ENCODE measurements at regions not wholly inside any gene's neighbourhood (a gene's known extent, or its start where the extent isn't known, plus 50 kb on each side); places are given as distances from the start of the nearest gene placed in this dataset.

GRCh38 chr1:200354243-200354642 is 55.6 kb downstream of the ZNF281 start:
- DNase-seq (ENCODE audit: low read depth in 2 of 2, low spot score in 1 of 2): no peak

- DNase-seq (ENCODE audit: low read depth in 2 of 2, low spot score in 1 of 2): no peak
These were observed 56.6 kb downstream of the ZNF281 start for GRCh38 chr1:200353232-200353631.

- no peak for DNase-seq (ENCODE audit: low read depth in 2 of 2, low spot score in 1 of 2)
These were observed 57.8 kb downstream of the ZNF281 start for GRCh38 chr1:200351826-200352549.

- DNase-seq (ENCODE audit: low read depth in 2 of 2, low spot score in 1 of 2): no peak
These were observed 58.4 kb downstream of the ZNF281 start for GRCh38 chr1:200351425-200351824.

GRCh38 chr1:200346700-200347099 is 63.1 kb downstream of the ZNF281 start:
- no peak for DNase-seq (ENCODE audit: low read depth in 2 of 2, low spot score in 1 of 2)

GRCh38 chr1:200345520-200345919 is 64.3 kb downstream of the ZNF281 start:
- no peak for DNase-seq (ENCODE audit: low read depth in 2 of 2, low spot score in 1 of 2)

- no peak for DNase-seq (ENCODE audit: low read depth in 2 of 2, low spot score in 1 of 2)
These were observed 66.0 kb downstream of the ZNF281 start for GRCh38 chr1:200343874-200344273.

- DNase-seq (ENCODE audit: low read depth in 2 of 2, low spot score in 1 of 2): no peak
These were observed 67.1 kb downstream of the ZNF281 start for GRCh38 chr1:200342511-200343311.

- DNase-seq (ENCODE audit: low read depth in 2 of 2, low spot score in 1 of 2): no peak
These were observed 71.4 kb downstream of the ZNF281 start for GRCh38 chr1:200338451-200338850.

- DNase-seq (ENCODE audit: low read depth in 2 of 2, low spot score in 1 of 2): no peak
These were observed 72.0 kb downstream of the ZNF281 start for GRCh38 chr1:200337831-200338230.

GRCh38 chr1:200337410-200337809 is 72.4 kb downstream of the ZNF281 start:
- DNase-seq (ENCODE audit: low read depth in 2 of 2, low spot score in 1 of 2): no peak

GRCh38 chr1:200336901-200337391 is 72.9 kb downstream of the ZNF281 start:
- DNase-seq (ENCODE audit: low read depth in 2 of 2, low spot score in 1 of 2): no peak

GRCh38 chr1:200336101-200336845 is 73.6 kb downstream of the ZNF281 start:
- no peak for DNase-seq (ENCODE audit: low read depth in 2 of 2, low spot score in 1 of 2)

- DNase-seq (ENCODE audit: low read depth in 2 of 2, low spot score in 1 of 2): no peak
These were observed 75.1 kb downstream of the ZNF281 start for GRCh38 chr1:200334661-200335256.

- no peak for DNase-seq (ENCODE audit: low read depth in 2 of 2, low spot score in 1 of 2)
These were observed 76.5 kb downstream of the ZNF281 start for GRCh38 chr1:200333329-200333728.

- DNase-seq (ENCODE audit: low read depth in 2 of 2, low spot score in 1 of 2): no peak
These were observed 77.1 kb downstream of the ZNF281 start for GRCh38 chr1:200332716-200333115.

GRCh38 chr1:200330741-200331428 is 79.0 kb downstream of the ZNF281 start:
- DNase-seq (ENCODE audit: low read depth in 2 of 2, low spot score in 1 of 2): no peak

GRCh38 chr1:200329208-200329882 is 80.5 kb downstream of the ZNF281 start:
- DNase-seq (ENCODE audit: low read depth in 2 of 2, low spot score in 1 of 2): no peak

- DNase-seq (ENCODE audit: low read depth in 2 of 2, low spot score in 1 of 2): no peak
These were observed 81.5 kb downstream of the ZNF281 start for GRCh38 chr1:200328379-200328778.

- no peak for DNase-seq (ENCODE audit: low read depth in 2 of 2, low spot score in 1 of 2)
These were observed 85.9 kb downstream of the ZNF281 start for GRCh38 chr1:200323856-200324400.

All from stimulated activated CD8-positive, alpha-beta memory T cell treated with anti-CD3 and anti-CD28 coated beads, Interleukin-4, amount 100 ng/mL, for 1 hour (primary cell).